ENCODE measurements at regions not wholly inside any gene's neighbourhood (a gene's known extent, or its start where the extent isn't known, plus 50 kb on each side); places are given as distances from the start of the nearest gene placed in this dataset.

DNA sequence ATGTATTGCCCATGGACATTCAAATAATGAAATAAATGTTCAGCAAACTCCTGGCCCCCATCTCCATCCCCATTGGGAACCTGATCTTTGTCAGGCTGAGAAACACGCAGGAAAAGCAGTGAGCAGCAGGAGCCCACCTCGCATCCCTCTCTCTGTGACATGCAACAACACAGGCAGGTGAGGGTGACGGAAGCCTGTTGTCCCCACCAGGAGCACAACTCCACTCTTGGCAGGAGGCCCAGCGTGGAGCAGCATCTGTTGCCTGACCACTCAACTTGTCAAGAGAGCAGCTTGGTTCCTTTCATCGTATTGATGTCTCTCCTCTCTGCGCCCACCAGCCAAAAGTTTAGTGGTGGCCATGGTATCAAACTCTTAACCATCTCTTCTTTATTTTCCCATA is 586.9 kb upstream of the ARID1B start:
- no peak for DNase-seq (ENCODE audit: low spot score)

DNA sequence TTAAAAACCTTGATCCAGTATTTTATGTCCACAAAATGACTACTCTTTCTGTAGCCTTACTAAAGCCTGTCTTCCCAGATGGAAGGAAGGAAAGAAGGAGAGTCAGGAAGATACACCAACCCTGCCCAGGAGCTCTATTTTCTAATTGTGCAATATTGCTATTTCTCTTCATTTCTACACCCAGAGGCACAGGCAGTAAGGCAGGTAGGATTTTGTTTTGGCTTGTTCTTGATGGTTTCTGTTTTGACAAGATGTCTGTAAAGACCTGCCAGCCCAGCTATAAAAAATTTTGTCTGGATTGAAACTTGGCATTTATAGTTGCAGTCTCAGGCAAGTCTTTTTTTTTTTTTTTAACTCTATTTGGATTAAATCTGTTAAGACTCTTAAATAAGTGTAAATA is 587.5 kb upstream of the ARID1B start:
- DNase-seq (ENCODE audit: low spot score), result no peak

DNA sequence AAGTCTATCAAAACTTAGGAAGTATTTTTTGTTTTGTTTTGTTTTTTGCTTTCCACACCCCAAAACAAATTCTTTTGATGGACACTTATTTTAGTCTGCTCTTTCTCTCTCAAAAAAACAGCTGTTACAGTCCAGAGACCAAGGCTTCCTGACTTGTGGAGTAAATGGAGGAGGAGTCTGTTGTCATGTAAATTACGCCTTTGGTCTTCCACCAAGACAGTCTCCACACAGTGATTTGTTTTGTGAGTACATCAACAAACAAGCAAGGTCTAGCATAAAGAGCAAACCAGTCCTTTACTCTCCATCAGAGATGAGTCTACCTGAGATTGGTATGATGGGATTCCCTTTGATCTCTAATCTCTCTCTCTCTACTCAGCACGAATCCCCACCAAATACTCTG is 588.0 kb upstream of the ARID1B start:
- DNase-seq (ENCODE audit: low spot score), result no peak

DNA sequence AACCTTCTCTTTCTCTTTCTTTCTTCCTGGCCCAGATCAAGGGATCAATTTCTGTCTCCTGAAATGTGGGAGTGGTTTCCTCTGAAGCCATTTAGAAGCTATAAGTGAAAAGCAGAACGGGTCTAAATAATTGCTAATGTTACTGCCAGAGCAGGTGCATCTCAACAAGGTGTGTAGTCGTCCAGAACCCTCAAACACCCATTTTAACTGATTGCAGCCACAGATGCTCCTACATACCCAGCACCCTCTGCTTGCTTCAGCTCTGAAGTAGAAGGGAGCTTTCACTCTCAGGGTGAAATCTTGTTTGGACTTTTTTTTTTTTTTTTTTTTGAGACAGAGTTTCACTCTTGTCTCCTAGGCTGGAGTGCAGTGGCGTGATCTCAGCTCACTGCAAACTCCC is 592.1 kb upstream of the ARID1B start:
- no peak for DNase-seq (ENCODE audit: low spot score)

DNA sequence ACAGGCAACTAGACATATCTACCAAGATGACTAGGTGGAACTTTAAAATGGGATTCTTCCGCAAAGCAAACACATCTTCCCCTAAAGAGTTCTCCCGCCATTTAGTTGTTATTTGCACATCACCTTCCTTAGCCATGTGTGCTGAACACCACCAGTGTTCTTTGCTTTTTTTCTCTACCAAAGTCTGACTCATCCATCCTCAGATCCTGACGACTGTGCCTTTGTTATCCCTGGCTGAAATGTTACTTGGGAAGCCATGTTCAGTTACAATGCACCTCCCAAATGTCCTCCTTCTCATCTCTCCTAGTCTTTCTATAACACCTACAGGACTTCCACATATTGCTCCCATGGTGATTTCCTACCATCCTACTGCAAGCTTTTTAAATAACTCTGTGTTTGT is 593.5 kb upstream of the ARID1B start:
- DNase-seq (ENCODE audit: low spot score), result no peak

DNA sequence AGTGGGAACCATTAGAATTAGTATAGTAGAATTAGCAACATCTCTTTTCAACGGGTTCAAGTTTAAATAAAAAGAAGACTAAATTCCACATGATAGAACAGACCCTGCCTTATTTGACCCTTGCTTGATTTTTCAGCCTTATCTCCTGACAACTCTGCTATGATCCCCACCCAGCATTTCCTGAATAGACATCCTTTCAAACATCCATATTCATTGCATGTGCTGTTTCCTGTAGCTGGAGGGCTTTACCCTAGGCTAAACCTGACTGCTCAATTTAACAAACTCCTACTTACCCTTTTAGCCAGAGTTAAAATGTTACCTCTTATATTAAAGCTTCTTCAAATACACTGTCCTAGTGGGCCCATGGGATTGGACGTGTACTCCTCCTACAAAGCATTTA is 594.8 kb upstream of the ARID1B start:
- DNase-seq (ENCODE audit: low spot score), result no peak

DNA sequence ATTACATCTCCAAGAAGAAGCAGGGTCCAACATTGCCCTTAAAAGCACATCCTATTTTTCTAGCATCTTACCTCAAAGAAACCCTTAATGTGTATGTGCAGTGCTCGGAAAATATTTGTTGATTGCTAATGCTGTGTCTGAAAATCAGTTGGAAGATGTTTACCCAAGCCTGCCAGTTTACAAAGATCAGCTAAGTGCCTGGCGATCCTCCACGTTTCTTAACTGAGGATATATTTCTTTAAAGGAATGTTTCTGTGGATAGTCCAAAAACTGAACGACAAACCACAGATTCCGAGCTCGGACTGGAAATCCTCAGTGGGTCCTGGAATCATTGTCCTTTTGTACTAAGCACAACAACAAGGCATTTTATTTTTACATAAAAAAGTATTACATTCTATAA is 595.7 kb upstream of the ARID1B start:
- DNase-seq (ENCODE audit: low spot score), result no peak

DNA sequence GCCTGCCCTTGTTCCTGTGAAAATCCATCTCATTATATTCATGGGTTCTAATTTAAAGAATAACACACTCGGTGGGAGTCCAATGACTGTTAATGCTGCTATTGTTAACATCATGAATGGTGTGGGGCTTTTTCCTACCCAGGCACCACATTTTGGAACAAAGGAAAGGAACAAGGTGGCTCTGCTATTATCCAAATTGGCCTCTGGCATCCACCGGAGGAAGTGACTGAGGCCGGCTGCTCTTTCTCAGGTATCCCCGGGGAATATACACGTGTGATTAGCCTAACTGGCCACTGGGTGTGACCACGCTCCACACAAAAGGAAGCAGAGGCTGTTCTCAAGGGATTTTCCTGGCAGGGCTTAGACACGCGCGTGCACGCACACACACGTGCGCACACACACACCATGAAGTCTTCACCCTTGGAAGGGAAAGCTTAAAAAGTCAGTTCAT is 601.2 kb upstream of the ARID1B start:
- DNase-seq (ENCODE audit: low spot score), result no peak

DNA sequence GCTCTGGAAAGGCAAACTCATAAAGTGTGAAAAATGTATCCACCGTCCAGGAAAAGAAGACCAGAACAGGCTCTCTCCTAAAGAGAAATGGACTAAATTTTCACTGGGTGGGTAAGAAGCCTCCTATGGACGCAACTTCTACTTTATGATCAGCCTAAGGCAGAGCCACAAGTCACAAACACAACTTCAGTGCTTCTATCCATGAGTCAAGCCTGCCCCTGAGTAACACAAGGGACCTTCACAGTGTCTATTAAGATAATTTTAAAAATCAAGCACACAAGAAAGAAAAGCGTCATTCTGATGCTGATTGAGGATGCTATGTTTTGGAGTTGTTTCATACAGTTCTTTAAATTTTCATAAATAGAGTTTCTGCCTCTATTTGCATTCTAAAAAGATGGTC is 601.7 kb upstream of the ARID1B start:
- DNase-seq (ENCODE audit: low spot score), result no peak

DNA sequence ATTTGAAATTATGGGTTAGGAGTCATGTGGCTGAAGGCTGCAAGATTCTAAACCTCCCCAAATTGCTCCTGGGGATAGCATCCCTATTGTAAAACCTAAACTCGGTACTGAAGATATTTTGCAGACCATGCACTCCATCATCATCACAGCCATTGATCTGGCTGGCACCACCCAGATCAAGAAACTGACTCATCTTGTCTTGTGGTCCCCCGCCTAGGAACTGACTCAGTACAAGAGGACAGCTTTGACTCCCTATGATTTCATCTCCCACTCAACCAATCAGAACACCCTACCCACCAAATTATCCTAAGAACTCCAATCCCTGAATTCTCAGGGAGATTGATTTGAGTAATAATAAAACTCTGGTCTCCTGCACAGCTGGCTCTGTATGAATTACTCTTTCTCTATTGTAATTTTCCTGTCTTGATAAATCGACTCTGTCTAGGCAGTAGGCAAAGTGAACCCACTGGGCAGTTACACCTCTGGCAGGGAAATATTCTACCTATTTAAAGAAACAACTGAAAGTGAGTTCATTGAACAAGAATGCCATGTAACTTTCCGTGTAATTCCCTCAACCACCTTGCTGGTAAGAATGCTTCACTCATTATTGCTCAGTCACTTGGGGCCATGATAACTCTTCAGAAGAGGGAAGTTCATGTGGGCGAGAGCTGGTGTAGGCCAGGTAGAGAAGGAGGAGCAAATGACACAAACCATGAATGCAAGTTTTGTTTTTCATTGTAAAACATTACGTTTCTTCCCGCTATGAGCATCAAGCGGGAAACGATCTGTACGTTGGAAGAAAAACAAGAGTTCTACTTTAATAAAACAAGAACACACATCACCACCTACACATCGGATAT is 602.9 kb upstream of the ARID1B start:
- DNase-seq (ENCODE audit: low spot score), result no peak

DNA sequence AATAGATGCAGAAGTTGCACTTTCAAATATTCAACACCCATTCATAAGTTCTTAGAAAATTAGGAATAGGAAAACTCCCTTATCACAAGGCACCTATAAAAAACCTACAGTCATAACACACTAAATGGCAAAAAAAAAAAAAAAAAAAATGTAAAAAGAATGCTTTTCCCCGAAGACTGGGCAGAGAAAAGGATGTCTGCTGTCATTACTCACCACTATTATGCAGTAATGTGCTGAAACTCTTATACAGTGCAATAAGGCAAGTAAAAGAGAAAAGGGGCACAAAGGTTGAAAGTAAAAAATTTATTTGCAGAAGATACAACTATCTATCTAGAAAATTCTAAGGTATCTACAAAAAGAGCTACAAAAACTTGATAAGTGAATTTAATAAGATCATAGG is 607.8 kb upstream of the ARID1B start:
- no peak for DNase-seq (ENCODE audit: low spot score)

DNA sequence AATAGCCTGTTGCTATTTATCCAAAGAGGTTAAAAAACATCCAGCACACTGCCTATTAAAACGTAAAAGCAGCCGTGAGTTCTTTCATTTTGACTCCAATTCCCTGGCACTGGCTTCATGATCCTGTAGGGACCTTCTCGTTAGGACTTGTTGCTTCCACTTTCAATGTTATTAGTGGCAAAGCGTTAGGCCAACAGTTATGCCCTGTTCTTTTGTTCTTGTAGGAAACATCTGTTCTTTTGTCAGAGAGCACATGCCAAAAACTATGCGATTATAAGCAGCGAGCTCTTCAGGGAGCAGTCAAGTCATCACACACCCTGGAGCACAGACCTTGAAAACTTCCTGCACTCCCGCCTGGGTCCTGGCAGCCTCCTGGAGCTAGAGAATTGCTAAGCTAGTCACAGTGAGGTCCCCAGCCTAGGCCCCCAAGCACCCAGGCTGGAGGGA is 609.5 kb upstream of the ARID1B start:
- no peak for DNase-seq (ENCODE audit: low spot score)

DNA sequence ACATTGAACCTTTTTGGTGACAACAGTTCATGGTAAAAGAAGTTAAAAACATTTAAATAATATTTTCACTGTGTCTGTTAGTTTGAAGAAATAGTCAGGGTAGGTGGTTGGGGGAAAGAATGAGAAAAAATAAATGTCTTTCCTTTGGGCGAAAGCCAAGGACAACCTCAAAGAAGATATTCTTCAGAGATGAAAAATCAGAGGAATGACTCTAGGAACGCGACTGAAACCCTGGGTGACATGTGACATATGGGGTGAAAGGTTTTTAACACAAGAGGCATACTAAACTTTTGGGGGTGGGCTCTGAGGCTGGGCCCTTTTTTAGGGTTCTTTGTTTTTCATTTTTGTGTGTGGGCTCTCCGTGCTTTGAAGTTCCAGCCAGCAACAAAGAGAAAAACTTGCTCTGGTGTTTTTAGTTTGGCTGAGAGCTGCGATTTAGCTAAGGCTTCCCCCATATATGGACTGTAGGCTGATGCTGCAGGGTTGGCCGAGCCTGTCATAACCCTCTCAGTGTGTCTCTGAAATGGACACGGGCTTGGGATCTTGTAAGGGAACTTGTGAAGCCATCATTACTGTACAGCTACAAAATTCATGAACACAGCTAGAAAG is 610.1 kb upstream of the ARID1B start:
- DNase-seq (ENCODE audit: low spot score), result no peak

DNA sequence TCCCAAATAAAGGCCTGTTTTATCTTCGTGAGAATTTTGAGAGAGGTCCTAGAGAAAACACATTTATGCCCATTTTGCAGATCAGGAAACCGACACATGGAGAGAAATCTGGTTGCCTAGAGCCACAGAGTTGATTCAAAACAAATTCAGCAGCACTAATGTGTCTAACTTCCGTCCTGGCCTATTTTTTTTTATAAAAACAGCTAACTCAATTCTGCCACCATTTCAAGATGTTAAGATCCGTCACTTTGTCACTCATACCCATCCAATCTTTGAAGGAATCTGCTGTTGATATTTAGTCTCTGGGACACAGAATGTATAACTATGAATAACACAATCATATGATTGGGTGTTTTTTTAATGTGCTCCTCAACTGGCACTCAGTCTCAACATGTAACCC is 611.1 kb upstream of the ARID1B start:
- DNase-seq (ENCODE audit: low spot score), result no peak

DNA sequence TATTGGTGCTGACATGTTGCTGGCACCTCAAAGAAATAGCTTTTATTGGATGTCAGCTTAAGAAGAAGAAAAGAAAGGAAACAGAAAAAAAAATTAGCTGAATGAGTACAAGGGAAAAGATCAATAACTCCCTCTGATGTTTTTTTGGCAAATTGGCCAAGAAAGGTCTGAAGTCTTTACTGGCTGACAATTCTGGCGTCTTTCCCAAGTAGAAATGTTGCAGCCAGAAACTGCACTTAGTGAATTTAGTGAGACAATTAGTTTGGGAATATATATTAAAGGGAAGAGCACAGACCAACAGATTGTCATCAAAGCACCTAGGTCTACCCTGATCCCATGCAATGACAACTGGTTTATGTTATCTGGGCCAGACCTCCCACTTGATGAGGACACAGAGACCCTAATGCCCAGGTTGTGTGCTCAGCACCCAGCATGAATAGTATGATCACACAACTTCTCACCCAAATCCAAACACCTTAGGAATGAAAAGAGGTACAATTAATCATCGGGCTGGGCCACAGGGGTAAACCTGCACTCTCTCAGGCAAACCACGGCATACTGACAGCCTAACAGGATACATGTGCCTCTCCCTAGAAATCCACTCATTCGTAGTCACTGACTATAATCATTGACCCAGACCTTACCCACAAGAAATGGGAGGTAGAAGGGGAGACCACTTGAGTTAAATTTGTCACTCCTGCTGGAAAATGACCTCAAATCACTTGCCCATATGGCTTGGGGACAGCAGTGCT is 612.3 kb upstream of the ARID1B start:
- no peak for DNase-seq (ENCODE audit: low spot score)

DNA sequence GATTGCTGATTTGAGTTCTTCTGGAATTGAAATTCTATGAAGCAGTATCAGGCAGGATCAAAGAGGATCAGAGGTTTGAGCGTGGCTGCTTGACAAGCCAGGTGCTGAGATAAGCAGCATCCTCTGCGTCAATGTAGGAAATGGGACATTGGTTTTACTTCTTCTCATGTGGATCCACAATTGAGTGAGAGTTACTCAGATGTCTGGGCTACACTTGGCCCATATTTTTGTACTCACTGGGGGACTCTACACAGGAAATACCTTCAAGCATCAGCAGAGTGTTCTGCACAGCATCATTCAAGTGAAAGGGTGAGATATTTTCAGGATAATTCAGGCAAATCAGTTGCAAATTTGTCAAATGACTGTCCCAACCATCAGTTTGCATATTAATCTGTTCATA is 613.9 kb upstream of the ARID1B start:
- no peak for DNase-seq (ENCODE audit: low spot score)

DNA sequence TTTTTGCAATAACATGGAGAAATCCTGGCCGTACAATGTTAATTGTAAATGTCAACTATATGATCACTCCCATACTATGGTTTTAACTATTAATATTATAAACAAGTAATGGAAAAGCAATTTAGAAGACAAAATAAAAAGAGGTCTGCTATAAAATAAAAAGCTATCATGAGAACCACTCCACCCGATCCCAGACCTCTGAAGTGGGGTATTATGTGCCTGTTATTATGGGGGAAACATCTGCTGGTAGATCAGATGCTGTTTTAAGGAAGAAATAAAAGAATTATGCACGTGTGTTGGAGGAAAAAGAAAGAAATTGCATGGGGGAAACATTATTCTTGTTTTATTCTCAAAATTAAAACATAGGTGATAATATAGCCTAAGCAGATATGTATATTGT is 615.7 kb upstream of the ARID1B start:
- DNase-seq (ENCODE audit: low spot score), result no peak

DNA sequence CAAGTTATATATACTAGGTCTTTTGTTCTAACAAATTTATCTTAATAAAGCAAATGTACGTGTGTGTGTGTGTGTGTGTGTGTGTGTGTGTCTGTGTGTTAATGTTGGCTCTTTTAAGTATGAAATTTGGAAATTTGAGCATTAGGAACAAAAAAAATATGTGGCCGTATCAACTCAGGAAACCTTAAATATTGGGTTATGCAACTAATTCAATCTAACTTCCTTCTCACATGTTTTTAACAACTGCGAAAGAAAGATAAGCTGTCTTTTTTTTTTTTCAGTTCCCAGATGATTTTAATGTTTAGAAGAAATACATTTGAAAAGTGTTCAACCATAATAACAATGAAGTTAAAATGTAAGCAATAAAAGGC is 616.4 kb upstream of the ARID1B start:
- DNase-seq (ENCODE audit: low spot score), result no peak

DNA sequence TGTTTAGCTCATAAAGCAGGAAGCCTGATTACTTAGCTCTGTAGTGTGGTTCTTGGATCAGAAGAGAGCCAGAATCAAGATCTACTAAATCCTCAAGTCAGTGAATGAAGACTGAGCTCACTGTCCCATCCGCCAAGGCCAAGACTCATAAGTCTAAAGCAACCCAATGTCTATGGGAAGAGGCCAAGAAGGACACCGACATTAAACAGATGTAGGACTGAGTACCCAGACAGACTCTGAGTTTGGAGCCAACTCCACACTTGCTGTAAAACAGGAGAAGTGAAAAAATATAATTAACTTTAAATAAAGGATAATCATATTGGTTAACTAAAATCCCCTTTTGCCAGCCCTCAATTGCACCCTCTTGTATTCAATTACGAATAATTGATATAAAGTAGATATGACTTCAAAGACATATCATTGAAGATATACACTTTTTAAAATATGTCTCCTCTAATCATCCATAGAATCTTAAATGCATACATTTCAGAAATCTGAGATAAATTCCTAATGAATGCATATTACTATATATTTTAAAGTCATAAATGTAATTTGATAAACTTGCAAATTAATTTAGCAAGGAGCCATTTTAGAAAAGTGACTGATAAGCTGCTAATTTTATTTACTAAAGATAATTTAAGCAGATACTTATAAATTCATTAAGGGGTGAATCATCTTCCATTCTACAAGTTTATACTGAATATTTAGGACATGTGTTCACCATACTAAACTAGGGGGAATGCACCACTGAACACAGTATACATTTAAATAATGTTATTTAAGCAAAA is 617.0 kb upstream of the ARID1B start:
- no peak for DNase-seq (ENCODE audit: low spot score)

DNA sequence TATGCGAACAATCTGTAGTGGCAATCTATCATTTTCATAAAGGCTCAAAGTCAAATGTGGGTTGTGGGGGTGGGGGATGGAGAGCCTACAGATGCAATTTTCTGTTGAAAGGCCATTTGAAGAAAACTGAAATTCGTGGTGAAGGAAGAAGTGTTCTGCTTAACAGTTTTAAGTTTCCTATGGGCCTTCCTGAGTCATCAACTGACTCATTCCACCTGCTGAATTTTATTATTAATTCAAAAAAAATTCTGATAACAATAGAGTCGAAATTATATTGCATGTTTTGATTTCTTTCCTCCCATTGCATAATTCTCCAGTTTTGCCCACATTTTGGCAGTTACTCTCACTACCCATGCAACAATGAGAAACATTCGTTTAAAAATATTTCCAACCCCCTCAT is 622.3 kb upstream of the ARID1B start:
- DNase-seq (ENCODE audit: low spot score), result no peak

DNA sequence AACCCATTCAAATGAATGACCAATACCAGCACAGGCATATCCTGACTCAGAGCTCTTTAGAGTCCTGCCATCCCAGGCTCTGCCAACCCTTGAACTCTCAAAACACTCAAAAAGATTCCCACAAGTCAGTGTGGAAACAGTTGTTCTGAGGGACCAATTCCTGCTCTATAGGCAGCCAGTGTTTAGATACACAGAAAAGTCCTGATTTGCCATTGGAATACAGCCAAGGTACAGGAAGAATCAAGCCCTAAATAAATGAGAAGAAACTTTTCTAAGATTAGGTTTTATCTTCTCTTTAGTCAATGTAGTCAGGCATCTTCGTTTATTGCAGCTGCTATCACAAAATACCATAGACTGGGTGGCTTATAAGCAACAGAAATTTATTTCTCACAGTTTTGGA is 626.8 kb upstream of the ARID1B start:
- DNase-seq (ENCODE audit: low spot score), result no peak

DNA sequence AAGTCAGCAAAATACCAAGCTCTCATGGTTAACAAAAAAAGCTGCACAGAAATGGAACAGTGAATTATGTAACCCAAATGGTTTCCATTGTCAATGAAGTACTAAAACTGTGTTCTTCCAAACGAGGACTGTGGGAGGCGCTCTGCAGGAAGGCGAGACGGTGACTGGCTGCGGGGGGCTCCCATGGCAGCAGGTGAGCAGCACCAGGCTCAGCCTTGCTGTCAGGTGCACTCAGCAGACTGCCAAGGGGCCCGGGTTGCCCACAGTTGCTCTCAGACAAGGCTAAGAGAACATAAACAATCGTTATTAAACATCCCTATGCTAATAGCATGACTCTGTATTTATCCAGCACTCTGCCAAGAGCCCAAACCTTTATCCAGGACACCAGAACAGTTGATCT is 630.3 kb upstream of the ARID1B start:
- DNase-seq (ENCODE audit: low spot score), result no peak

All from NAMALWA (cell line).